ENCODE measurements at regions not wholly inside any gene's neighbourhood (a gene's known extent, or its start where the extent isn't known, plus 50 kb on each side); places are given as distances from the start of the nearest gene placed in this dataset.

DNA sequence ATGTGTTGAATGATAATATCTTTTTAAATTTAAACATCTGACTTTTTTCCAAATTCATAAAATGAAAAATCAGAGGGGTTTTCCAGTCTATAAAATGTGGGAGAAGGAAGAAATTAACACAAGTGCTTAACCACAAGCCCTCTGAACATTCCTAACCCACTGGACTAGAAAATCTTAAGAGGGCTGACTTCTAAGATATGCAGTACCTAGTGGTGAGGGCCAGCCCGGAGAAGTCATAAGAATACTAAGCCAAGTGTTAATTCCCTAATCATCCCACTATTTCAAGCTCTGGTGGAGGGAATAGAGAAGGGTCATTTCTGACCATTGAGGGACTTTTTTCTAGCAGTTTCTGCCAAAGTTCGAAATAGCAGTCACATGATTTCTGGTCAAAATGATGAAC is 86.9 kb upstream of the NEIL3 start:
- Mint-ChIP-seq H3K27me3 (ENCODE audit: low read depth, poor library complexity) (peaks cover 10% of the 10 kb centered on the region), H3K9me3 (no peaks in the 10 kb centered on the region), H3K4me1 (no peaks in the 10 kb centered on the region), H3K4me3 (no peak overlapping the region), H3K27ac (no peak overlapping the region), H3K36me3 (ENCODE audit: low read depth) (no peaks in the 10 kb centered on the region)
- no peak for DNase-seq
- TF ChIP-seq, protein P1, sequence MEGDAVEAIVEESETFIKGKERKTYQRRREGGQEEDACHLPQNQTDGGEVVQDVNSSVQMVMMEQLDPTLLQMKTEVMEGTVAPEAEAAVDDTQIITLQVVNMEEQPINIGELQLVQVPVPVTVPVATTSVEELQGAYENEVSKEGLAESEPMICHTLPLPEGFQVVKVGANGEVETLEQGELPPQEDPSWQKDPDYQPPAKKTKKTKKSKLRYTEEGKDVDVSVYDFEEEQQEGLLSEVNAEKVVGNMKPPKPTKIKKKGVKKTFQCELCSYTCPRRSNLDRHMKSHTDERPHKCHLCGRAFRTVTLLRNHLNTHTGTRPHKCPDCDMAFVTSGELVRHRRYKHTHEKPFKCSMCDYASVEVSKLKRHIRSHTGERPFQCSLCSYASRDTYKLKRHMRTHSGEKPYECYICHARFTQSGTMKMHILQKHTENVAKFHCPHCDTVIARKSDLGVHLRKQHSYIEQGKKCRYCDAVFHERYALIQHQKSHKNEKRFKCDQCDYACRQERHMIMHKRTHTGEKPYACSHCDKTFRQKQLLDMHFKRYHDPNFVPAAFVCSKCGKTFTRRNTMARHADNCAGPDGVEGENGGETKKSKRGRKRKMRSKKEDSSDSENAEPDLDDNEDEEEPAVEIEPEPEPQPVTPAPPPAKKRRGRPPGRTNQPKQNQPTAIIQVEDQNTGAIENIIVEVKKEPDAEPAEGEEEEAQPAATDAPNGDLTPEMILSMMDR (IDR thresholded peaks at IDR 0.05) = no peak

DNA sequence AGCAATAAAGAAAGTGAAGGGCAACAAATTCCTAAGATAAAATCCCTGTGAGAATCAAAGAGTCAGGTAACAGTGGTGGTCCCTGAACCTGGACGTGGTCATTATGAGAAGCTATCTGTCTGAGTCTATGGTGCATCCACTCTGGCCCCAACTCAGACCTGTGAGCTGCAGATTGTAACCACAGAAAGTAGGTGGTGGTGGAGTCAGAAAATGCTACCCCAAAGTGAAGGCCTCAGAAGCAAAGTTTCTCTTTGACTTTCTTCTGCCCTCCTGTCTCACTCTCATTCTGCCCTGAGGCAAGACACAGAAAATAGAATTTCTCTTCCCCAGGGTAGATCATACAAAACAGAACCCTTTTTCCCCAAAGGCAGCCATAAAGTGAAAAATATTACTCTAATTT is 84.1 kb upstream of the NEIL3 start:
- peaks cover 4% of the 10 kb centered on the region for H3K27me3 Mint-ChIP-seq (ENCODE audit: low read depth, poor library complexity)
- no peaks in the 10 kb centered on the region for H3K36me3 Mint-ChIP-seq (ENCODE audit: low read depth)
- DNase-seq = no peak
- TF ChIP-seq, protein P1 (IDR thresholded peaks at IDR 0.05) = no peak
- H3K4me3 Mint-ChIP-seq = no peak overlapping the region
- peaks cover 21% of the 10 kb centered on the region for H3K4me1 Mint-ChIP-seq
- no peaks in the 10 kb centered on the region for H3K9me3 Mint-ChIP-seq
- H3K27ac Mint-ChIP-seq = no peak overlapping the region

DNA sequence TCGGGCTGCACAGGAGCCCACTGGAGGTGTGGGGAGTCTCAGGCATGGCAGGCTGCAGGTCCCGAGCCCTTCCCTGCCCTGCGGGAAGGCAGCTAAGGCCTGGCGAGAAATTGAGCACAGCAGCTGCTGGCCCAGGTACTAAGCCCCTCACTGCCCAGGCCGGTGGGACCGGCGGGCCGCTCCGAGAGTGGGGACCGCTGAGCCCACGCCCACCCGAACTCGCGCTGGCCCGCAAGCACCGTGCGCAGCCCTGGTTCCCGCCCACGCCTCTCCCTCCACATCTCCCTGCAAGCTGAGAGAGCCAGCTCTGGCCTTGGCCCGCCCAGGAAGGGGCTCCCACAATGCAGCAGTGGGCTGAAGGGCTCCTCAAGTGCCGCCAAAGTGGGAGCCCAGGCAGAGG is 82.0 kb upstream of the NEIL3 start:
- H3K27ac Mint-ChIP-seq = no peak overlapping the region
- no peak overlapping the region for H3K4me3 Mint-ChIP-seq

DNA sequence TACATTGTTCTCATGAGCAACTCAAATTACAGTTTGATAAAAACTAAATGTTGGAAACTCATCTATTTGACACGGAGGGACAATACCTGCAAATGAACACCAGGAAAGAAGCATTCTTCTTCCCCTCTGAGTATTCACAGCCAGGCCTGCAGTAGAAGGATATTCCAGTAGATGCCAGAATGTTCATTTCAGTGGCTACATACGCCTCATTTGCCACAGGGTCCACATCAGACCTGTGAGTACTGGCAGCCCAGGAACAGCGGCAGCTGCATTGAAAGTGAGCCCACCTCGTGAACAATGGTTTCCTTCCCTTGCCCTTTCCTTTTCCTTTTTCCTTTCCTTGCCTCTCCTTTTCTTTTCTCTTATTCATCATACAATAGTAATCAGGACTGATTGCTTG is 81.1 kb upstream of the NEIL3 start:
- H3K36me3 Mint-ChIP-seq (ENCODE audit: low read depth) = no peaks in the 10 kb centered on the region
- TF ChIP-seq, protein P1 (IDR thresholded peaks at IDR 0.05) = no peak
- no peak overlapping the region for H3K4me3 Mint-ChIP-seq
- H3K9me3 Mint-ChIP-seq = no peaks in the 10 kb centered on the region
- DNase-seq = no peak
- no peak overlapping the region for H3K27ac Mint-ChIP-seq
- H3K27me3 Mint-ChIP-seq (ENCODE audit: low read depth, poor library complexity) = peaks cover 4% of the 10 kb centered on the region
- H3K4me1 Mint-ChIP-seq = peaks cover 25% of the 10 kb centered on the region

More for the DNA sequence above, 82.0 kb upstream of the NEIL3 start:
- Mint-ChIP-seq H3K9me3 (no peaks in the 10 kb centered on the region), H3K36me3 (ENCODE audit: low read depth) (no peaks in the 10 kb centered on the region), H3K4me1 (peaks cover 25% of the 10 kb centered on the region), H3K27me3 (ENCODE audit: low read depth, poor library complexity) (peaks cover 4% of the 10 kb centered on the region)
- DNase-seq = no peak
- TF ChIP-seq, protein P1 (IDR thresholded peaks at IDR 0.05) = no peak

DNA sequence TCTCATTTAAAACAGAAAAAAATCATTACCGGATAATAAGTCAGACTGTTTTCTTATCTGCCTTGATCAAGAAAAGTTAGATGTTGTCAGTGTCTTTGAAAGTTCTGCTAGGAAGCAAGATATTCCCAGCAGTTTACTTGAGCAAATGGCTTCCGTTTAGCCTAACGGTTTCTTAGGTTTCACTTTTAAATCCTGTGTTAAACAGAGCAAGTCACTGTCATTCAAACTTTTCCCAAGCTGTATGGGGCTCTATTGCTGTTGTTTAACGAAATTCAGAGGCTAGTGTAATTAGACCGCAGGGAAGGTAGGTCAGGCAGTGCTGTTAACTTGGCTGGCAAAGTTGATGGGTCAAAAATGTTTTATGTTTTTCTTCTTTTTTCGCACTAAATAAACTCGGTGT is 80.3 kb upstream of the NEIL3 start:
- no peaks in the 10 kb centered on the region for H3K36me3 Mint-ChIP-seq (ENCODE audit: low read depth)
- peaks cover 4% of the 10 kb centered on the region for H3K27me3 Mint-ChIP-seq (ENCODE audit: low read depth, poor library complexity)
- TF ChIP-seq, protein P1 (IDR thresholded peaks at IDR 0.05) = no peak
- no peaks in the 10 kb centered on the region for H3K9me3 Mint-ChIP-seq
- no peak overlapping the region for H3K27ac Mint-ChIP-seq
- peaks cover 25% of the 10 kb centered on the region for H3K4me1 Mint-ChIP-seq
- DNase-seq = no peak
- no peak overlapping the region for H3K4me3 Mint-ChIP-seq

DNA sequence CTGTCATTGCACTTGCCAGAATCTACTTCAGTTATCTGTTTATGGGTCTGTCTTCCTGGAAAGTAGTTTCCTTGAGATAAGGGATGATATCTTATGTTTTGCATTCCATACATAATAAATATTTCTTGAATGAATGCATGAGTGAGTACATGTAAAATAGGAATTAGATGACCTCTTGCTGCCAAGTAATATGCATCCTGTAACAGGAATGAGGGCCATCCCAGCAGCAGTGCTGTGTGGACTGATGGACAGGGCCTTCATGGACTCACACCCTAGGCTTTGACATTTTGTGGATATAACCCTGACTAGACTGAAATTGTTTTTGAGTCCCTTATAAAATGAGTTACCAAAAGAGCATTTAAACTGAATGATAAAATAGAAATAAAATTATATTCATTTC is 77.2 kb upstream of the NEIL3 start:
- TF ChIP-seq, protein P1 (IDR thresholded peaks at IDR 0.05) = no peak
- peaks cover 25% of the 10 kb centered on the region for H3K4me1 Mint-ChIP-seq
- H3K27me3 Mint-ChIP-seq (ENCODE audit: low read depth, poor library complexity) = no peaks in the 10 kb centered on the region
- DNase-seq = no peak
- H3K27ac Mint-ChIP-seq = no peak overlapping the region
- no peaks in the 10 kb centered on the region for H3K9me3 Mint-ChIP-seq
- H3K4me3 Mint-ChIP-seq = no peak overlapping the region
- H3K36me3 Mint-ChIP-seq (ENCODE audit: low read depth) = no peaks in the 10 kb centered on the region

Data from nephron progenitor cell (in vitro differentiated cells).